ENCODE measurements at regions not wholly inside any gene's neighbourhood (a gene's known extent, or its start where the extent isn't known, plus 50 kb on each side); places are given as distances from the start of the nearest gene placed in this dataset.

- Histone ChIP-seq H3K4me1 (ENCODE audit: insufficient read depth, low read length) (no peaks in the 10 kb centered on the region), H3K27ac (ENCODE audit: low read depth, low read length) (no peak overlapping the region), H2AFZ (ENCODE audit: low read length) (no peak overlapping the region), H4K20me1 (ENCODE audit: insufficient read depth, low read length) (no peaks in the 10 kb centered on the region), H3K4me3 (ENCODE audit: insufficient read depth, low read length) (no peak overlapping the region), H3K36me3 (ENCODE audit: insufficient read depth, low read length) (no peaks in the 10 kb centered on the region), H3K27me3 (ENCODE audit: insufficient read depth, low read length) (no peaks in the 10 kb centered on the region), H3K9me3 (ENCODE audit: low read depth, low read length) (no peaks in the 10 kb centered on the region), H3K4me2 (ENCODE audit: insufficient read depth, low read length) (no peak overlapping the region), H3K79me2 (ENCODE audit: insufficient read depth, low read length) (no peaks in the 10 kb centered on the region)
- TF ChIP-seq CTCF (IDR thresholded peaks at IDR 0.05; ENCODE audit: extremely low read depth, low read depth, low read length) = no peak
- no peak for DNase-seq (ENCODE audit: insufficient read length, low spot score, missing footprints)
These were observed 93.0 kb downstream of the SLC35B3 start for GRCh38 chr6:8342241-8342819.

- H3K4me2 ChIP-seq (ENCODE audit: insufficient read depth, low read length) = no peak overlapping the region
- H3K36me3 ChIP-seq (ENCODE audit: insufficient read depth, low read length) = no peaks in the 10 kb centered on the region
- H3K4me1 ChIP-seq (ENCODE audit: insufficient read depth, low read length) = no peaks in the 10 kb centered on the region
- H3K27me3 ChIP-seq (ENCODE audit: insufficient read depth, low read length) = no peaks in the 10 kb centered on the region
- no peak for DNase-seq (ENCODE audit: insufficient read length, low spot score, missing footprints)
- no peak overlapping the region for H2AFZ ChIP-seq (ENCODE audit: low read length)
- H3K79me2 ChIP-seq (ENCODE audit: insufficient read depth, low read length) = no peaks in the 10 kb centered on the region
- H3K4me3 ChIP-seq (ENCODE audit: insufficient read depth, low read length) = no peak overlapping the region
- no peak for TF ChIP-seq CTCF (IDR thresholded peaks at IDR 0.05; ENCODE audit: extremely low read depth, low read depth, low read length)
- no peaks in the 10 kb centered on the region for H3K9me3 ChIP-seq (ENCODE audit: low read depth, low read length)
- no peaks in the 10 kb centered on the region for H4K20me1 ChIP-seq (ENCODE audit: insufficient read depth, low read length)
- H3K27ac ChIP-seq (ENCODE audit: low read depth, low read length) = no peak overlapping the region
These were observed 98.2 kb downstream of the SLC35B3 start for GRCh38 chr6:8337147-8337546.

- Histone ChIP-seq H3K4me3 (ENCODE audit: insufficient read depth, low read length) (no peak overlapping the region), H4K20me1 (ENCODE audit: insufficient read depth, low read length) (no peaks in the 10 kb centered on the region), H3K27me3 (ENCODE audit: insufficient read depth, low read length) (no peaks in the 10 kb centered on the region), H3K36me3 (ENCODE audit: insufficient read depth, low read length) (no peaks in the 10 kb centered on the region), H3K4me1 (ENCODE audit: insufficient read depth, low read length) (no peaks in the 10 kb centered on the region), H3K27ac (ENCODE audit: low read depth, low read length) (no peak overlapping the region), H3K79me2 (ENCODE audit: insufficient read depth, low read length) (no peaks in the 10 kb centered on the region), H2AFZ (ENCODE audit: low read length) (no peak overlapping the region), H3K9me3 (ENCODE audit: low read depth, low read length) (no peaks in the 10 kb centered on the region), H3K4me2 (ENCODE audit: insufficient read depth, low read length) (no peak overlapping the region)
- no peak for DNase-seq (ENCODE audit: insufficient read length, low spot score, missing footprints)
- no peak for TF ChIP-seq CTCF (IDR thresholded peaks at IDR 0.05; ENCODE audit: extremely low read depth, low read depth, low read length)
These were observed 98.8 kb downstream of the SLC35B3 start for GRCh38 chr6:8336406-8337057.

DNA sequence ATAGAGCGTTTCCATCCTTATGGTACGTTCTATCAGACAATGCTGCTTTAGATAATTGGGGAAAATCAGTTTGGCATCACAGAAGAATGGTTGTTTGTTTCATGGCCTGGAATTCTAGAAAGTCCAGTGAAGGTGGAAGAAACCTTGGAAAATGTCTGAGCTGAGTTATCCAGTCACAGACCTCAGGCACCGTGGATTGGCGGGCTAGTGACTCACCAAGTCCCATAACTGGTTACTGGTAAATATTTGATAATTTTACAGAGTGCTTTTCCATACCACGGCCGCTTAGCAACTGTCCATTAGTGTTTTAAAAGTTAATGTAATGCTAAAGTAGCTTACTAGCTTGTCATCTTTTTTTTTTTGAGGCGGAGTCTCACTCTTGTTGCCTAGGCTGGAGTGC, 99.4 kb downstream of the SLC35B3 start:
- Histone ChIP-seq H2AFZ (ENCODE audit: low read length) (no peak overlapping the region), H3K36me3 (ENCODE audit: insufficient read depth, low read length) (no peaks in the 10 kb centered on the region), H3K79me2 (ENCODE audit: insufficient read depth, low read length) (no peaks in the 10 kb centered on the region), H3K4me2 (ENCODE audit: insufficient read depth, low read length) (no peak overlapping the region), H3K9me3 (ENCODE audit: low read depth, low read length) (no peaks in the 10 kb centered on the region), H3K4me1 (ENCODE audit: insufficient read depth, low read length) (no peaks in the 10 kb centered on the region), H3K27me3 (ENCODE audit: insufficient read depth, low read length) (no peaks in the 10 kb centered on the region), H3K4me3 (ENCODE audit: insufficient read depth, low read length) (no peak overlapping the region), H3K27ac (ENCODE audit: low read depth, low read length) (no peak overlapping the region), H4K20me1 (ENCODE audit: insufficient read depth, low read length) (no peaks in the 10 kb centered on the region)
- no peak for DNase-seq (ENCODE audit: insufficient read length, low spot score, missing footprints)
- TF ChIP-seq CTCF (IDR thresholded peaks at IDR 0.05; ENCODE audit: extremely low read depth, low read depth, low read length) = no peak

Data from osteoblast (primary cell).